Kidney epithelial cell (primary cell): ENCODE measurements at regions not wholly inside any gene's neighbourhood (a gene's known extent, or its start where the extent isn't known, plus 50 kb on each side); places are given as distances from the start of the nearest gene placed in this dataset.

ENCODE experiments used
- DNase-seq: peaks from one replicate; pipeline ENCODE4 v3.0.0-alpha.2; 2010; ENCODE audit warnings: low read depth
- H3K27me3 ChIP-seq: 2 replicates; pipeline ENCODE4 v1.6.0; 2011; ENCODE audit warnings: low read length; ENCODE audit not compliant: control insufficient read depth, insufficient read depth
- H3K36me3 ChIP-seq: 2 replicates; pipeline ENCODE4 v1.5.1; 2011; ENCODE audit warnings: low read length; ENCODE audit not compliant: control insufficient read depth, insufficient read depth
- H3K4me3 ChIP-seq: 2 replicates; pipeline ENCODE4 v1.5.1; 2011; ENCODE audit warnings: low read depth, mild to moderate bottlenecking, control low read depth, low read length
- TF ChIP-seq, protein P1 (sequence below): IDR thresholded peaks from 2 replicates; pipeline ENCODE4 v1.5.1; 2011; ENCODE audit warnings: mild to moderate bottlenecking, moderate library complexity, low read length, control low read depth, inconsistent platforms; ENCODE audit not compliant: insufficient read depth, poor library complexity, severe bottlenecking

DNA sequence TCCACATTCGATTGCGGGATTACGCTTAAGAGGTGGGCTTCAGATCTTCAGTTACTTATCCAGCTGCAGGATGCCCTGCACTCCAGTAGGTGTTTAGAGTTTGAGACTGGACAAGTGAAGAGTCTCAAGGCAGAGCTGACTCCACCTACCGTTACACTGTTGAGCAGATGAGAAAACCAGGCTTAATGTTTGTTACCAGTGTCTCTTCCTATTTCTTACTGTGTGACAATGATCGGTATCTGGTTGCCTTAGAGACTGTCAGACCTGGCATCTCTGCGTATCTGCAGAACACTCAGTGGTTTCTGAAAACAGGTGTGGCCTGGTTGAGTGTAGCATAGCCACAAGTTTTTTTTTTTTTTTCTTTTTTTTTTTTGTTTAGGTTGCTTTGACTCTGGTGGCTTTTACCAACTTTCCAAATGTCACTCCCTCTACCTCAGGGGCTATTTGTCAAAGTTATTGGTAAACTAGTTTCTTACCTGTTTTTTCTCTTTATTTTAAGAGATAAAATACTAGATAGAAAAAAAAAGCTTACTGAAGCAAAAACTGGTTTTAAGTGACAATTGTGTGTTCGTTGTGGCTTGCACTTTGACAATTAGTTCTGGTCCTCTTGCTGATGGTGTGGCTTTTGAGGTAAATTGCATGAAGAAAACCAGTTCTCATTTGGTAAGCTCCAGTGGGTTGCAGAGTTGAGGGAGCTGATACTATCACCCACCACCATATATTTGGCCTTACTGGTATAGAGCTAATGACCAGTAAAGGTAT is 284.8 kb downstream of the ETS1 start:
- Histone ChIP-seq H3K36me3 (no peaks in the 10 kb centered on the region), H3K4me3 (no peak overlapping the region), H3K27me3 (no peaks in the 10 kb centered on the region)
- TF ChIP-seq, protein P1, sequence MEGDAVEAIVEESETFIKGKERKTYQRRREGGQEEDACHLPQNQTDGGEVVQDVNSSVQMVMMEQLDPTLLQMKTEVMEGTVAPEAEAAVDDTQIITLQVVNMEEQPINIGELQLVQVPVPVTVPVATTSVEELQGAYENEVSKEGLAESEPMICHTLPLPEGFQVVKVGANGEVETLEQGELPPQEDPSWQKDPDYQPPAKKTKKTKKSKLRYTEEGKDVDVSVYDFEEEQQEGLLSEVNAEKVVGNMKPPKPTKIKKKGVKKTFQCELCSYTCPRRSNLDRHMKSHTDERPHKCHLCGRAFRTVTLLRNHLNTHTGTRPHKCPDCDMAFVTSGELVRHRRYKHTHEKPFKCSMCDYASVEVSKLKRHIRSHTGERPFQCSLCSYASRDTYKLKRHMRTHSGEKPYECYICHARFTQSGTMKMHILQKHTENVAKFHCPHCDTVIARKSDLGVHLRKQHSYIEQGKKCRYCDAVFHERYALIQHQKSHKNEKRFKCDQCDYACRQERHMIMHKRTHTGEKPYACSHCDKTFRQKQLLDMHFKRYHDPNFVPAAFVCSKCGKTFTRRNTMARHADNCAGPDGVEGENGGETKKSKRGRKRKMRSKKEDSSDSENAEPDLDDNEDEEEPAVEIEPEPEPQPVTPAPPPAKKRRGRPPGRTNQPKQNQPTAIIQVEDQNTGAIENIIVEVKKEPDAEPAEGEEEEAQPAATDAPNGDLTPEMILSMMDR: no peak
- DNase-seq: no peak

GRCh38 chr11:128301756-128302155 is 285.6 kb downstream of the ETS1 start:
- Histone ChIP-seq H3K4me3 (no peak overlapping the region), H3K27me3 (no peaks in the 10 kb centered on the region), H3K36me3 (no peaks in the 10 kb centered on the region)
- TF ChIP-seq, protein P1: no peak
- DNase-seq: no peak

GRCh38 chr11:128300785-128301184 is 286.6 kb downstream of the ETS1 start:
- Histone ChIP-seq H3K36me3 (no peaks in the 10 kb centered on the region), H3K27me3 (no peaks in the 10 kb centered on the region), H3K4me3 (no peak overlapping the region)
- DNase-seq: no peak
- TF ChIP-seq, protein P1: no peak

GRCh38 chr11:128299132-128299726 is 288.1 kb downstream of the ETS1 start:
- TF ChIP-seq, protein P1: no peak
- peak; percentile 39 for DNase-seq
- H3K27me3 ChIP-seq: no peaks in the 10 kb centered on the region
- H3K36me3 ChIP-seq: no peaks in the 10 kb centered on the region
- no peak overlapping the region for H3K4me3 ChIP-seq

DNA sequence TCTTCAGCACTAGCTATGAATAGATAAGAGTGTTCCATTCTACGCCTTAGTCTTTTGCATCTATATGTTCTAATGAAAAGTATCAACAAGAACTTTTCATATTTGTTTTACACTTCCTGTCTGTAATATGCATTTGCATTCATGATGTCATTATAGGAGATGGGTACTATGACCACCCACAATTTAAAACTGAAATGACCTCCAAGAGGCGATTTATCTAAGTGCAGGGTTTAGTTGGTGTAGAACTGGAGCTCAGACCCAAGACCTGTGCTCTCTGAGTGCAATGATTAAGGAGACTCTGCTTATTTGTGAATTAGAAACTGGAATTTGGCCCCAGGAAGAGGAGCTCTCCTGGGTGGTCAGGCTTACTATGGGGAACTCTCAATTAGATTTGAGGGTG is 289.1 kb downstream of the ETS1 start:
- DNase-seq: no peak
- TF ChIP-seq, protein P1: no peak
- H3K36me3 ChIP-seq: no peaks in the 10 kb centered on the region
- no peak overlapping the region for H3K4me3 ChIP-seq
- H3K27me3 ChIP-seq: no peaks in the 10 kb centered on the region
